CD4-positive, alpha-beta T cell treated with Interleukin-15 for 4 hours (primary cell): ENCODE measurements at regions not wholly inside any gene's neighbourhood (a gene's known extent, or its start where the extent isn't known, plus 50 kb on each side); places are given as distances from the start of the nearest gene placed in this dataset.
"Not testable (repeated sequence)": the region's sequence is repeated elsewhere in the genome, so short reads cannot be mapped to it uniquely, and the experiment has no call there.

Experiments
- DNase-seq: peaks from one replicate; pipeline ENCODE4 v3.0.0-alpha.2; 2020; ENCODE audit warnings: low spot score

GRCh38 chr1:182331387-182331786 is 60.2 kb downstream of the GLUL start:
- DNase-seq: no peak

- no peak for DNase-seq
Measured at GRCh38 chr1:182330303-182330702, 61.3 kb downstream of the GLUL start.

DNA sequence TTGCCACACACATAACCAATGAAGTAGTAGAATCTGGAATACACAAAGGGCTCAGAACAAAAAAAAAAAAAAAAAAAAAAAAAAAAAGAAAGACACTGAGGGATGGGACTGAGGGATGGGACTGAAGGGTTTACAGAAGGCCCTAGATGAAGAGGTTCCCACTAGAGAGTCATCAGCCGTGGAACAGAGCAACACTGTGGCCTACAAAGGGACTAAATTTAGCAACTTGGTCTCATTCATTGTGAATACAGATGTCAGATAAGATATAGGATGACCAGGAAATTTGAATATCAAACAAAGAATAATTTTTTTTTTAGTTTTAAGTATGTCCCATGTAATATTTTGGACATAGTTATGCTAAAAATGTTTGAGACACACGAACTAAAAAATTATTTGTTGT is 62.1 kb downstream of the GLUL start:
- no peak for DNase-seq

- DNase-seq: no peak
Measured at GRCh38 chr1:182328591-182328990, 63.0 kb downstream of the GLUL start.

- no peak for DNase-seq
Measured at GRCh38 chr1:182325339-182325738, 66.3 kb downstream of the GLUL start.

DNA sequence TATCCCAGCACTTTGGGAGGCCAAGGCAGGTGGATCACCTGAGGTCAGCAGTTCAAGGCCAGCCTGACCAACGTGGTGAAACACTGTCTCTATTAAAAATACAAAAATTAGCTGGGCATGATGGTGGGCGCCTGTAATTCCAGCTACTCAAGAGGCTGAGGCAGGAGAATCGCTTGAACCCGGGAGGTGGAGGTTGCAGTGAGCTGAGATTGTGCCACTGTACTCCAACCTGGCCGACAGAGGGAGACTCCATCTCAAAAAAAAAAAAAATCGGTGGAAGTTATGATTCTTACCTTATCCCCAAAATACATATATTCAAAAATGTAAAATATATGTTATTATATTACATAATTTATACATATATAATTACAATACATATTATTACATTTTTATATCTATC is 70.1 kb downstream of the GLUL start:
- DNase-seq: not testable (repeated sequence)

GRCh38 chr1:182317611-182318161 is 73.9 kb downstream of the GLUL start:
- no peak for DNase-seq

DNA sequence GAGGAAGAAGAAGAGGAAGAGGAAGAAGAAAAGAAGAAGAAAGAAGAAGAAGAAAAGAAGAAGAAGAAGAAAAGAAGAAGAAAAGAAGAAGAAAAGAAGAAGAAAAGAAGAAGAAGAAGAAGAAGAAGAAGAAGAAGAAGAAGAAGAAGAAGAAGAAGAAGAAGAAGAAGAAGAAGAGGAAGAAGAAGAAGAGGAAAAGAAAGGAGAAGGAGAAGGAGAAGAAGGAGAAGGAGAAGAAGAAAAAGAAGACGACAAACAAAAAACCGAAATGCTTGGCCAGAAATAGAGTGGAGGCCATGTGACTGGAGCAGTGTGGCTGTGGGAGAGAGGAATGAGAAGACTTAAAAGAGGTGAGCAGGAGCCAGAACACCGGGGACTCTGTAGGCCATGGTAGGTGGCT is 75.1 kb downstream of the GLUL start:
- DNase-seq: not testable (repeated sequence)

DNA sequence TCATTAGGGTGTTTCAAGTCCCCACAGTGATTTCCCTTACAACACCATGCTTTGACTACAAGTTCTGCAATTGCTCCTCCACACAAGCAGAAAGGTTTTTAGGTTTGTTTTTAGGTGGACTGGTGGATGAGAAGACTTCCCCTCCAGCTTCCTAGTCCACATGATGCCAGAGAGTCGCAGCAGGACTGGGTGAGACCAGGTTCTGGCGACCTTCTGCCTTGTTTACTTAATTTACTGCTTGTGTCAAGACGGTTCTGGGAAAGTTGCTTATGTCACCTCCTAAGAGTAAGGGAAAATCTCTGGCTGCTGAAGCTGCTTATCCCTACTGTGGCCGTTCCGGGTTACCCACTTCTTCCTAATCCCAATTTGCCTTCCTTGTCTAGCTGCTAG is 76.4 kb downstream of the GLUL start:
- no peak for DNase-seq

DNA sequence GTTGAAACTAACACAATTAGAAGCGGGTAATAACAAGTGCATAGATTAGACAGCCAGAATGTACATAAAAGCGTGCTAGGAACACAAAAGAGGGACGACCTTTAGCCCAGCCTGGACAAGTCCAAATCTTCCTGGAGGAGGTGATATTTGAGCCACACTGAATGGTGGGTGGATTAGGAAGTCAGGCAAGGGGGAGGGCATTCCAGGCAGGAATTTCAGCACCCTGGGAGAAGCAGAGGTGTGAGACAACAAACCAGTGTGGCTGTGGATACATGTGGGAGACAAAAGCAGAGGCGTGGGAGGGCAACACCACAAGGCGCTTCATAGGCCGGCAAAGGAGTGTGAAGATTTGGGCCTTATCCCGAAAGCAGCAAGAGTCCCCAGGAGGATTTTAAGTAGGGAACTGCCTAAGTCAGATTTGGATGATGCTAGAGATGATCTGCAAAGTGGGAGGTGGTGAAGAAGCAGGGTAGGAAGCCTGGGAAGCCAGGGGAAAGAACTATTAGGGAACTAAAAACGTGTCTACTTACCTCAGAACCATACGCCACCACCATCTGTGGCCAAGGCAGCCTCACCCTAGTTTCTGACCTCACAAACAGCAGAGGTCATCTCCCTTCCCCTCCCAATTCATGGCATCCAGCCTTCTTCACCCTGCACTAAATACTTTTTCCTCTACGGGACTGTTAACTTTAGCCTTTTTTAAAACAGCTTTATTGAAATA is 81.8 kb downstream of the GLUL start:
- no peak for DNase-seq

- no peak for DNase-seq
Measured at GRCh38 chr1:182308826-182309225, 82.8 kb downstream of the GLUL start.

DNA sequence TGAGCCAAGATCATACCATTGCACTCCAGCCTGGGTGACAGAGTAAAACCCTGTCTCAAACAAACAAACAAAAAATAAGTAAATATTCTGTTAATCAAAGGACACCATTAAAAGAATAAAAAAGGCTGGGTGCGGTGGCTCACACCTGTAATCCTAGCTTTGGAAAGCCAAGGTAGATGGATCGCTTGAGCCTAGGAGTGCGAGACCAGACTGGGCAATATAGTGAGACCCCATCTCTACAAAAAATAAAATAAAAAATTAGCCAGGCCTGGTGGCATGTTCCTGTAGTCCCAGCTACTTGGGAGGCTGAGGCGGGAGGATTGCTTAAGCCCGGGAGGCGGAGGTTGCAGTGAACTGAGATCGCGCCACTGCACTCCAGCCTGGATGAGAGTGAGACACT is 84.1 kb downstream of the GLUL start:
- DNase-seq: not testable (repeated sequence)

DNA sequence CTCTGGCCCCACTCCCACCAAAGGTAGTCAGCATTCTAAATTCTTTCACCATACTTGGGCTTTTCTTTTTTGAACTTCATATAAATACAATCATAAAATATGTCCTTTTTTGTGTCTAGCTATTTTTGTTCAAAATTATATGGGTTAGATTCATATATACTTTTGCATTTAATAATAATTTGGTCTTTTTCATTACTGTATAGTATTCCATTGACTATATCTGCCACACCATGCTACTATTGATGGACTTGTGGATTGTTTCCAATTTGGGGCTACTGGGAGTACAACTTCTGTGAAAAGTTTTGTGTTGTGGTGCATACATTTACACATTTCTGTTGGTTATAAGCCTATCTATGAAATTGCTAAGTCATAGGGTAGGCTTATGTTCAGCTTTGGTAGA is 85.7 kb downstream of the GLUL start:
- DNase-seq: no peak

GRCh38 chr1:182304627-182305026 is 87.0 kb downstream of the GLUL start:
- no peak for DNase-seq

GRCh38 chr1:182304218-182304617 is 87.4 kb downstream of the GLUL start:
- DNase-seq: no peak

DNA sequence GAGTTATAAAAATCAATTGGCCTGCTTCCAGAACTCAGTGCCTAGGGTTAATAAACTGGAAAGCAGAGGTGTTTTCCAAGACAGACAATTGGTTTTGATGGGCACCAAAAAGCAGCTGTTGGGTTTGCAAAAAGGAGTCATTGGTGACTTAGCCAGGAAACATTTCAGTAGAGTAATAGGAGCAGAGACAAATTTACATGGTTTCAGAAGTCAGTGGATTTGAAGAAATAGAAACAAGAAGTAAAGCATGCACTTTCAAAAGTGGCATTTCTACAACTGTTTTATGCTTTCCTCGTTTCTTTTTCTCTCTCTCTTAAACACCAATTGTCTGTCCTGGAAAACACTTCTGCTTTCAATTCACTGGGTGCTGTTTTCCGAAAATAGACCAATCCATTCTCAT is 87.8 kb downstream of the GLUL start:
- DNase-seq: no peak

GRCh38 chr1:182301467-182302198 is 90.0 kb downstream of the GLUL start:
- DNase-seq: no peak

- DNase-seq: no peak
Measured at GRCh38 chr1:182301026-182301436, 90.6 kb downstream of the GLUL start.

- no peak for DNase-seq
Measured at GRCh38 chr1:182299728-182300616, 91.6 kb downstream of the GLUL start.

DNA sequence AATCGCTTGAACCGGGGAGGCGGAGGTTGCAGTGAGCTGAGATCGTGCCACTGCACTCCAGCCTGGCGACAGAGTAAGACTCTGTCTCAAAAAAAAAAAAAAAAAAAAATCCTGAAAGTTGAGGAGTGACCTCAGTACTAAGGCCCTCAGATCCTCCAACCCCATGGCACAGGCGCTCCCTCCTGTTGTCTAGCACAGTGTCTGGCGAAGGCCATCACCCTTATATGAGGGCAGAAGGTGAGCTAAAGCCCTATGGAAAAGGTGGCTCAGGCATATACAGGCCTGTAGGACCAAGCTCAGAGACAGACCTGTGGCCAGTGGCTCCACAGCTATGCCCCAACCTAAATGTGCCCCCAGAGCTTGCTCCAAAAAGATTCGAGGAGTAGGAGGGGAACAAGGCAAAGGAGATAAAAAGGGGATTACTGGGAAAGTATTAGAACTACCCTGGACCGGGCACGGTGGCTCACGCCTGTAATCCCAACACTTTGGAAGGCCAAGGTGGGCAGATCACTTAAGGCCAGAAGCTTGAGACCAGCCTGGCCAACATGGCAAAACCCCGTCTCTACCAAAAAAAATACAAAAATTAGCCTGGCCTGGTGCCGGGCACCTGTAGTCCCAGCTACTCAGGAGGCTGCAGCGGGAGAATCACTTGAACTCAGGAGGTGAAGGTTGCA is 92.4 kb downstream of the GLUL start:
- not testable (repeated sequence) for DNase-seq

- DNase-seq: no peak
Measured at GRCh38 chr1:182297335-182297734, 94.3 kb downstream of the GLUL start.

DNA sequence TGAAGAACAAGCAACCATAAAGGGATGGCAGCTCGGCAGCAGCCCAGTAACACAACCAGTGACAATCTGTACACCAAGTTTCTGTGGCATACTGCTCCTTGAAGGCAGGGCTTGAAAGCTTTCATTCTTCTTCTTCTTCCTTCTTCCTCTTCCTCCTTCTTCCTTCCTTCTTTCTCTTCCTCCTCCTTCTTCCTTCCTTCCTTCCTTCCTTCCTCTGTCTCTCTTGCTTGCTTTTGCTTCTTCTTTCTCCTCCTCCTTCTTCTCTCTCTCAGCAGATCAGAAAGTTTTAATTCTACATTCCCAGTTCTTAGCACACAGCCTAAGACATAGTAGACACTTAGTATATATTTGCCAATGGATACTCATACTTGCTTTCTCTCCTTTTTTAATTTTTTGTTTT is 95.9 kb downstream of the GLUL start:
- no peak for DNase-seq
